ENCODE measurements at regions not wholly inside any gene's neighbourhood (a gene's known extent, or its start where the extent isn't known, plus 50 kb on each side); places are given as distances from the start of the nearest gene placed in this dataset.

DNA sequence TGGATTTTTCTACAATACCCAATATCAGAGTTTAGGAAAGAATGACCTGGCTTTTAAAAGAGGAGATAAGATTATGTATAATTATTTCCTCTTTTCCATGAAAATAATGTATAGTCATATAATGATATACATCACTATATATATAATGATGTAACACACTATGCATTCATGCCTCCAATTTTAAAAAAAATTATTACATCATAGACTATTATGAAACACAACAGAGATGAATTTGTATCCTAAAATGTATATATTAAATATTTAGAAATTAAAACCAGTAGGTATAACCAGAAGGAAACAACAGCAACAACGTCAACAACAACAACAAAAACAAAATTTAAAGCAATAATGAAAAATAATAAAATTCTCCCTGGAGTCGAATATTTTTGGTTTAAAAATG is 1856.5 kb upstream of the CDH6 start:
- TF ChIP-seq, protein P1, sequence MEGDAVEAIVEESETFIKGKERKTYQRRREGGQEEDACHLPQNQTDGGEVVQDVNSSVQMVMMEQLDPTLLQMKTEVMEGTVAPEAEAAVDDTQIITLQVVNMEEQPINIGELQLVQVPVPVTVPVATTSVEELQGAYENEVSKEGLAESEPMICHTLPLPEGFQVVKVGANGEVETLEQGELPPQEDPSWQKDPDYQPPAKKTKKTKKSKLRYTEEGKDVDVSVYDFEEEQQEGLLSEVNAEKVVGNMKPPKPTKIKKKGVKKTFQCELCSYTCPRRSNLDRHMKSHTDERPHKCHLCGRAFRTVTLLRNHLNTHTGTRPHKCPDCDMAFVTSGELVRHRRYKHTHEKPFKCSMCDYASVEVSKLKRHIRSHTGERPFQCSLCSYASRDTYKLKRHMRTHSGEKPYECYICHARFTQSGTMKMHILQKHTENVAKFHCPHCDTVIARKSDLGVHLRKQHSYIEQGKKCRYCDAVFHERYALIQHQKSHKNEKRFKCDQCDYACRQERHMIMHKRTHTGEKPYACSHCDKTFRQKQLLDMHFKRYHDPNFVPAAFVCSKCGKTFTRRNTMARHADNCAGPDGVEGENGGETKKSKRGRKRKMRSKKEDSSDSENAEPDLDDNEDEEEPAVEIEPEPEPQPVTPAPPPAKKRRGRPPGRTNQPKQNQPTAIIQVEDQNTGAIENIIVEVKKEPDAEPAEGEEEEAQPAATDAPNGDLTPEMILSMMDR (IDR thresholded peaks at IDR 0.05): no peak
- TF ChIP-seq POLR2A (IDR thresholded peaks at IDR 0.05): no peak

Measured in testis (tissue), 2 donors.